ENCODE measurements at regions not wholly inside any gene's neighbourhood (a gene's known extent, or its start where the extent isn't known, plus 50 kb on each side); places are given as distances from the start of the nearest gene placed in this dataset.
A peak's percentile ranks its signal among the peaks of the same experiment; 100 is the strongest.

DNA sequence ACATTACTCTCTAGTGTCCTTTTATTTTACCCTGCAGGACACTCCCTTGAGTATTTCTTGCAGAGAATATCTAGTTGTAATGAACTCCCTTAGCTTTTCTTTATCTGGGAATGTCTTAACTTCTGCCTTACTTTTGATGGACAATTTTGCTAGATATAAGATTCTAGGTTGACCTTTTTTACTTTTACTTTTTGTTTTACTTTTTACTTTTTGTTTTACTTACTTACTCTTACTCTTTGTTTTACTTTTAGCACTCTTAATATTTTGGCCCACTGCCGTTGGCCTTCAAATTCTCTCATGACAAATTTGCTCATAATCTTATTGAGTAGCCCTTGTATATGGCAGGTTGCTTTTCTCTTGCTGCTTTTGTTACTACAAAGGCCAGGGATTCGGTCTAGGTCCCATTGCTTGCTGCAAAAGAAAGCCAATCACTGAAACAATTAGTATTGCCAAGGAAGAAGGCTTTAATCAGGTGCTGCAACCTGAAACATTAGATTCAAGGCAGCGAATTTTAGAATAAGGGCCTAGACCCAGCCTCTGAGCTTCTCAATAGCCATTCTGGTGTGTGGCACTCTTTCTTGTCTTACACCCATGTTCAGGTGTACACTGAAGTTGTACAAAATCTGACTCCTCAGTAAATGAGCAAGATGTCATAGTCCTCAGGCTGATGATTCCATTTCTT is 137.0 kb downstream of the TES start:
- Histone ChIP-seq H3K4me3 (ENCODE audit: low read depth in 1 of 2, low read length in 2 of 2) (no peak overlapping the region), H3K4me1 (ENCODE audit: insufficient read depth, low read length) (no peaks in the 10 kb centered on the region), H3K9ac (ENCODE audit: low read length) (no peak overlapping the region), H3K9me3 (ENCODE audit: low read length) (no peaks in the 10 kb centered on the region), H3K27me3 (ENCODE audit: control insufficient read depth in 1 of 2, insufficient read depth in 2 of 2, low read length in 2 of 2) (no peaks in the 10 kb centered on the region), H3K27ac (ENCODE audit: low read depth, low read length) (no peak overlapping the region), H3K36me3 (ENCODE audit: insufficient read depth, low read length) (no peaks in the 10 kb centered on the region)

DNA sequence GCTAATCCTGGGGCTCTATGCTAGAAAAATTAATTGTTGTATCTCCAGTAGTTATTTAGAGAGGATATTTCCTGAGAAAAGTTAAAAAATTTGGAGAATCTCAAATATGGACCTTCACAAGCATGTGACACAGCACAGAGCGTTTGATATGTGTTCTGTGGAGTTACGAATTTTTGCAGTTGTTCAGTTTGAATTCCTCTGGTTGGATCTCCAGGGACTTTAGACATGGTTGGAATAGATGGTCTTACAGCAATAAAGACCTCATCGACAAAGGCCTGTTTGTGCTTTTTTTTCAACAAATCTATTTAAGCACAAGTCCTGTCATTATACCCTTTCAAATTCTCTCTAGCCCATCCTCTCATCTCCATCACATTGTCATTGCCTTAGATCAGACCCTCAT is 138.0 kb downstream of the TES start:
- no peak overlapping the region for H3K4me3 ChIP-seq (ENCODE audit: low read depth in 1 of 2, low read length in 2 of 2)
- no peaks in the 10 kb centered on the region for H3K36me3 ChIP-seq (ENCODE audit: insufficient read depth, low read length)
- H3K9me3 ChIP-seq (ENCODE audit: low read length): no peaks in the 10 kb centered on the region
- H3K27ac ChIP-seq (ENCODE audit: low read depth, low read length): no peak overlapping the region
- H3K4me1 ChIP-seq (ENCODE audit: insufficient read depth, low read length): peaks cover 4% of the 10 kb centered on the region
- no peaks in the 10 kb centered on the region for H3K27me3 ChIP-seq (ENCODE audit: control insufficient read depth in 1 of 2, insufficient read depth in 2 of 2, low read length in 2 of 2)
- no peak overlapping the region for H3K9ac ChIP-seq (ENCODE audit: low read length)

DNA sequence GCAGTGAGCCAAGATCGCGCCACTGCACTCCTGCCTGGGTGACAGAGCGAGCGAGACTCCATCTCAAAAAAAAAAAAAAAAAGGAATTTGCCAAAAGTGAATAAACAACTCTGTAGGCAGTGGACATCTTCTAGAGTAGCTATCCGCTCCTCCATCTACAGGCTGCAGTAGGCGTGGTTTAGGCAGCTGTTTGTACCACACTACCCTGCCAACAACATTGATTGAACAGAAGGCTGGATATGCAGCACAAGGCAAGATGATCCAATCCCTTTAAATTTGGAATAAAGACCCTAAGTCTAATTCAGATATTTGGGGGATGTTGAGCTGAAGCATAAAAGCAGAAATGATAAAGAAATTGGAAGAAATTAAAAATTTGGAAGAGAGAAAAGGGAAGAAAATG is 141.6 kb downstream of the TES start:
- Histone ChIP-seq H3K27me3 (ENCODE audit: control insufficient read depth in 1 of 2, insufficient read depth in 2 of 2, low read length in 2 of 2) (no peaks in the 10 kb centered on the region), H3K27ac (ENCODE audit: low read depth, low read length) (no peak overlapping the region), H3K4me1 (ENCODE audit: insufficient read depth, low read length) (peaks cover 40% of the 10 kb centered on the region)

DNA sequence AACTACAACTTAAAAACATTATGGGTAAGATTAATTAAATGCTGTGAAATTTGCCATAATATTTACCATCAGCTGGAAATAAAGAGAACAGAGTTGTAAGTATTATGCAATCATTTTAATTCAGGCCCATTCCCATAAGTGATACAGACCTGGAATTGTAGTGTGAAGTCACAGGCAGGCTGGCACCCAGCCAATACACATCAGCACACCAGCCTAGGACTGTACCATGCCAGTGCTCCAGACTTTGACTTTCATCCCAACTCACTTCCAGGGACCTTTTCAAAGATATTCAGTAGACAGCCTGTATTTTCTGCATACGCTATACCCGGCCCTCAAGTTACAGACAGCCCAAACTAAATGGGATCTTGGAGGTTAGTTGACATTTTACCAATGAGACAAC is 143.3 kb downstream of the TES start:
- H3K9me3 ChIP-seq (ENCODE audit: low read length): no peaks in the 10 kb centered on the region
- no peak overlapping the region for H3K4me3 ChIP-seq (ENCODE audit: low read depth in 1 of 2, low read length in 2 of 2)
- peaks cover 53% of the 10 kb centered on the region for H3K4me1 ChIP-seq (ENCODE audit: insufficient read depth, low read length)
- H3K9ac ChIP-seq (ENCODE audit: low read length): no peak overlapping the region
- H3K36me3 ChIP-seq (ENCODE audit: insufficient read depth, low read length): no peaks in the 10 kb centered on the region
- H3K27me3 ChIP-seq (ENCODE audit: control insufficient read depth in 1 of 2, insufficient read depth in 2 of 2, low read length in 2 of 2): no peaks in the 10 kb centered on the region
- H3K27ac ChIP-seq (ENCODE audit: low read depth, low read length): peak overlapping the region; percentile 78

More for the DNA sequence above, 141.6 kb downstream of the TES start:
- Histone ChIP-seq H3K9me3 (ENCODE audit: low read length) (no peaks in the 10 kb centered on the region), H3K9ac (ENCODE audit: low read length) (no peak overlapping the region), H3K36me3 (ENCODE audit: insufficient read depth, low read length) (no peaks in the 10 kb centered on the region), H3K4me3 (ENCODE audit: low read depth in 1 of 2, low read length in 2 of 2) (no peak overlapping the region)

DNA sequence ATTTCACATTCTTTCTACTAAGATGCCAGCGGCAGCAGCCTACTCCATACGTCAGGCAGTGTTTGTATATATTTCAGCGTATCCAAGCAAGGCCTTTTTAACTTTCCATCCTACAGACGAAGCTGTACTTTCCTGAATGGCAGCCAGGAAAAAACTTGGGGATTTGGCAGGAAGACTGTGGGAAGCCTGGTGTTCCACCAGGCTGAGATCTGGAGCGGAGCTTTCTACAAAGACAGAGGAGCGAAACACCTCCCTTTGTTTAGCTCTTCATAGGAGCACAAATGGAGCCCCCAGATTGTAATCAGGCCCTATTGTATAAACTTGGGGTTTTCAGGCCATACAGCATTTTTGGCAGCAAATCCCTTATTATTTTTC is 143.8 kb downstream of the TES start:
- H3K27me3 ChIP-seq (ENCODE audit: control insufficient read depth in 1 of 2, insufficient read depth in 2 of 2, low read length in 2 of 2): no peaks in the 10 kb centered on the region
- peak overlapping the region in 1 of 2 donors; percentile 43 for H3K4me3 ChIP-seq (ENCODE audit: low read depth in 1 of 2, low read length in 2 of 2)
- H3K36me3 ChIP-seq (ENCODE audit: insufficient read depth, low read length): no peaks in the 10 kb centered on the region
- peak overlapping the region; percentile 78 for H3K27ac ChIP-seq (ENCODE audit: low read depth, low read length)
- H3K4me1 ChIP-seq (ENCODE audit: insufficient read depth, low read length): peaks cover 53% of the 10 kb centered on the region
- no peaks in the 10 kb centered on the region for H3K9me3 ChIP-seq (ENCODE audit: low read length)
- H3K9ac ChIP-seq (ENCODE audit: low read length): no peak overlapping the region

DNA sequence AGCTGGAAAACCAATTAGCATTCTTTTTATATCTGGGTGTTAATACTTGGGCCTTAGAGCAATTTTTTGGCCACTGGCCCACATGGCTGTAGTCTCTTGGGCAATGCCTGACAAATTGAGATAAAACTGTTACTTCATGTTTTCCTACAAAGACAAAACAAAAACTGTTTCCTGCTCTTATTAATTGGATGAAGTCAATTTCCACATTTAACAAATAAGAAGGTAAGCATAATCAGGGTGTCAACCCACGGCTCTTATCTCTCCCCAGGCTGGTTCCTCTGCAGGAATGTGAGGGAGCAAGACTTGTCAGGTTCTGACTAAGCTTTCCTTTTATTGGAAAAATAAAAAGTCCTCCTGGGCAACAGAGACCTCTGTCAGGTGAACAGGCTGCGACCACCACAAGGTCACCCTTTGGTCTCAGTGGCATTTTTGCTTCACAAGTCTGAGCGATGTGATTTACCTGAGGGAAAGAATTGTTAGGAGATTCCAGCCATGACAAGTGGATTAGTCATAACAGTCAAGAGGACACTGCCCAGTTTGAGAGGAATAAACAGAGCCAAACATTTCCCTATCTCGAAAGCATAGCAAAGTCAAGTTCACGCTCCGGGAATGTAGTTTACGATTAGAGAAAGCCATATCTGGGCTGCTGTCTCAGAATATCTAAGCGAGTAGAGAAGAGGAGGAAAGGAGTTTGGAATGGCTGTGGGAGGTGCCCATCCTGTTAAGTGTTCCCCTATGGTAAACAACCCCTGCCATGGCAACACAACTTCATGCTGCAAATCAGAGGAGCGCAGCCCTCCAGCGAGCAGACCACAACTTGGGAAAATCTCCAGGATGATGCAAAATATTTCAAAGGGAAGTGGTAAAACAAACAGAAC is 144.4 kb downstream of the TES start:
- peak overlapping the region; percentile 78 for H3K27ac ChIP-seq (ENCODE audit: low read depth, low read length)
- no peaks in the 10 kb centered on the region for H3K36me3 ChIP-seq (ENCODE audit: insufficient read depth, low read length)
- no peak overlapping the region for H3K9ac ChIP-seq (ENCODE audit: low read length)
- H3K4me3 ChIP-seq (ENCODE audit: low read depth in 1 of 2, low read length in 2 of 2): peak overlapping the region in 1 of 2 donors; percentile 43
- no peaks in the 10 kb centered on the region for H3K27me3 ChIP-seq (ENCODE audit: control insufficient read depth in 1 of 2, insufficient read depth in 2 of 2, low read length in 2 of 2)
- no peaks in the 10 kb centered on the region for H3K9me3 ChIP-seq (ENCODE audit: low read length)
- H3K4me1 ChIP-seq (ENCODE audit: insufficient read depth, low read length): peaks cover 53% of the 10 kb centered on the region

DNA sequence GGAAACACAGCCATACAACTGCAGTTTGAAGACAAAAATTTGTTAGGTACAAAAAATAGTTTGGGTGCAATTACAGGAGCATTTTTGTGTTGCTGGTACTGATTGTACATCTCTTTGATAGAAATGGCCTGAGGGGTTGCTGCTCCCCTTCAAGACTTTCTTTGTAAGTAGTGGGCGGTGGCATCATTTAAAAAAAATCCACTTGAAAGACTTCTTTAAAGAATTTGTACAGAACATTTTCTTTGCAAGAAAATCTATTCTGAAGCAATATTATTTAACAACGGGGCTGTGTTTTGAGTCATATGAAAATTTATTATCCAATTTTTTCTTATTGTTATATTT is 144.1 kb upstream of the CAV2 start:
- peak overlapping the region in 1 of 2 donors; percentile 43 for H3K4me3 ChIP-seq (ENCODE audit: low read depth in 1 of 2, low read length in 2 of 2)
- H3K9me3 ChIP-seq (ENCODE audit: low read length): no peaks in the 10 kb centered on the region
- no peaks in the 10 kb centered on the region for H3K27me3 ChIP-seq (ENCODE audit: control insufficient read depth in 1 of 2, insufficient read depth in 2 of 2, low read length in 2 of 2)
- H3K9ac ChIP-seq (ENCODE audit: low read length): no peak overlapping the region
- peak overlapping the region; percentile 78 for H3K27ac ChIP-seq (ENCODE audit: low read depth, low read length)
- no peaks in the 10 kb centered on the region for H3K36me3 ChIP-seq (ENCODE audit: insufficient read depth, low read length)
- H3K4me1 ChIP-seq (ENCODE audit: insufficient read depth, low read length): peaks cover 53% of the 10 kb centered on the region

DNA sequence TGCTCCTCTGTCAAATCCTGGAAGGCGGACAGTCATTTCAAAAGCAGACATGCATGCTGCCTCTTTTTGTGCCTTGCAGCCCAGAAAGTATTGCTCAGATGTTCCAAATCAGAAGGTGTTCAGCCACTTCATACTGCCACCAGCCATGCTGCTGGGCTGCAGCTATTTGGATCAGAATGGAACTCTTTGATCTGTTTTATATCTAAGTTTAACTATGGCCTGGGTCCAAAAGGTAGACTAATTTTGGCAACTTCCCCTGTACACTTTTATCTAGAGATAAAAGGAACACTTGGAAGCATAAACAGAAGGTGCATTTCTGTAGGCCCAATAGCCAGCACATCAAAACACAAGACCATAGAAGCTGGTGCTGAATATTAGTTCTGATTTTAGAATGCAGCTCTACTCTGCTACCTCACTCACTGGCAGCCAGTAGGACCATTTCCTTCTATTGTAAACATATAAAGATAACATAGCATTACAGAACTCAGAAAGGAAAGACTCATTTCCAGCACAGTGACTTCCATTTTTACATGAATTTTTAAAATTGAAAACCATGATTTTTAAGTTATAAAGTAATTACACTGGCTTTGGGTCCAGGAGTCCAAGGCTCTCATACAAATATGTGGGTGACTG is 143.1 kb upstream of the CAV2 start:
- Histone ChIP-seq H3K36me3 (ENCODE audit: insufficient read depth, low read length) (no peaks in the 10 kb centered on the region), H3K4me1 (ENCODE audit: insufficient read depth, low read length) (peaks cover 53% of the 10 kb centered on the region), H3K27ac (ENCODE audit: low read depth, low read length) (peak overlapping the region; percentile 78), H3K9me3 (ENCODE audit: low read length) (no peaks in the 10 kb centered on the region), H3K4me3 (ENCODE audit: low read depth in 1 of 2, low read length in 2 of 2) (no peak overlapping the region), H3K9ac (ENCODE audit: low read length) (no peak overlapping the region), H3K27me3 (ENCODE audit: control insufficient read depth in 1 of 2, insufficient read depth in 2 of 2, low read length in 2 of 2) (no peaks in the 10 kb centered on the region)

DNA sequence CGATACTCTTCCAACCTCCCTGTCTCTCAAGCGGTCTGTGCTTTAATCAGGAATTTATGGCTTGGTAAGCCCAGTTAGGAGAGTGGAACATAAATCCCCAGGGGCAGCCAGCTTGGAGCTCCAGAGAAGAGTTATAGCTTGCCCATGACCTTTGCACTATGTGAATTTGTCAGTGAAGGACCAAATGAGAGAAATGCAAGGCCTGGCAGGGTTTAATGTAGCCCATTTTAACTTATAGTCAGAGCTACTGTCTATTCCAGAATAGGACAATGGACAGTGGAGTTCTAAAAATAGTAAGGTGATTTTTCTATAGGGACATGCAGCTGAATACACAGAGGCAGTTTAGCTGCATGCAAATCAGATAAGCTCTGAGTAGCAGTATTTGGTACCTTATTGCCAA is 142.6 kb upstream of the CAV2 start:
- H3K4me1 ChIP-seq (ENCODE audit: insufficient read depth, low read length): peaks cover 53% of the 10 kb centered on the region

DNA sequence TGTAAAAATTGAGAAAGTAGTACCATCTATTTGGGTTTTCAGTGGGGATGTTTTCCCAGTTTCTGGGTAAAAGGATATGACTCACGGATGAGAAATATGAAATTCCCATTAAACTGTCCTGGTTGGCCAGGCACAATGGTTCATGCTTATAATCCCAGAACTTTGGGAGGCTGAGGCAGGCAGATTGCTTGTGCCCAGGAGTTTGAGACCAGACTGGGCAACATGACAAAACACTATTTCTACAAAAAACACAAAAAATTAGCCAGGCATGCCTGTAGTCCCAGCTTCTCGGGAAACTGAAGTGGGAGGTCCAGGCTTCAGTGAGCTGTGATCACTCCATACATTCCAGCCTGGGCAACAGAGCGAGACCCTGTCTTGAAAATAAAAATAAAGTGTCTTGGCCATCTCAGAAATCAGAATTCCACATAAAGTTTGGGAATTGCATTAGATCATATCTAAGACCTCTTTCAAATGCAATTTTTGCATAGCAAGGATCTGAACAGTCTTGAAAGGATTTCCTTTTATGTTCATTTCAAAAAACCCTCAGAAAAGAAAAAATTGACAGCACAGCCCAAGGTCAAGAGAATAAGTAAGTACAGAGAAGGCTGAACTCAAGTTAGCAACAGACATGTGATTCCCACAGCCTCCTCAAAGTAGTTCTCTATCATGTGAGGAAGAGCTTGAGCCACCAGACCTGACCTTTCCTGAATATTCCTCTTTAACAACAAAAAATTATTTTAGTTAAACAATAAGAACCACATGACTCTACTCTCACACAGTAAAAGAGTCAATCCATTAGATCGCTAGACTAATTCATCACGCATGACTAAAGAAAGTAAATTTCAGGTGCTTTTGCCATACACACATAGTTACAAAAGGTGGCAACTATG is 141.5 kb upstream of the CAV2 start:
- no peaks in the 10 kb centered on the region for H3K36me3 ChIP-seq (ENCODE audit: insufficient read depth, low read length)
- no peak overlapping the region for H3K4me3 ChIP-seq (ENCODE audit: low read depth in 1 of 2, low read length in 2 of 2)
- H3K27ac ChIP-seq (ENCODE audit: low read depth, low read length): no peak overlapping the region
- H3K9ac ChIP-seq (ENCODE audit: low read length): no peak overlapping the region
- no peaks in the 10 kb centered on the region for H3K27me3 ChIP-seq (ENCODE audit: control insufficient read depth in 1 of 2, insufficient read depth in 2 of 2, low read length in 2 of 2)
- no peaks in the 10 kb centered on the region for H3K9me3 ChIP-seq (ENCODE audit: low read length)
- peaks cover 53% of the 10 kb centered on the region for H3K4me1 ChIP-seq (ENCODE audit: insufficient read depth, low read length)

More for the DNA sequence above, 142.6 kb upstream of the CAV2 start:
- peak overlapping the region; percentile 78 for H3K27ac ChIP-seq (ENCODE audit: low read depth, low read length)
- no peaks in the 10 kb centered on the region for H3K36me3 ChIP-seq (ENCODE audit: insufficient read depth, low read length)
- no peak overlapping the region for H3K9ac ChIP-seq (ENCODE audit: low read length)
- H3K4me3 ChIP-seq (ENCODE audit: low read depth in 1 of 2, low read length in 2 of 2): no peak overlapping the region
- H3K9me3 ChIP-seq (ENCODE audit: low read length): no peaks in the 10 kb centered on the region
- H3K27me3 ChIP-seq (ENCODE audit: control insufficient read depth in 1 of 2, insufficient read depth in 2 of 2, low read length in 2 of 2): no peaks in the 10 kb centered on the region

DNA sequence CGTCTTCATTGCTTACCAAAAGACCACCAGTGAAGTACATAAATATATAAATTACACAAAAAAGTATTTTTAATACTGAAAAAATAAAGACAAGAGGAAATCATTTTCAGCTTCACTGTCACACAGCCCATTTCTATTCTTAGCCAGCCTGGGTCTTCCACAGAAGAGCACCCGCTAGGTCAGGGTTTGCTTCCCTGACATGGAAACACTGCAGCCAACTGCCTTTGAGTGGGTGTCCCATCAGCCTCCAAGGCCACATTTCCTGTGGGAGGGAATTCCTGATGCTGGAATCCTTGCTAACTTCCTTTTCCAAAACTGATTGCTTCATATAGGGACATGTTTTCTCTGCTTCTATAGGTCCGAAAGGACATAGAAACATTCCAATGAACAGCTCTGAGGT is 137.8 kb upstream of the CAV2 start:
- H3K36me3 ChIP-seq (ENCODE audit: insufficient read depth, low read length): no peaks in the 10 kb centered on the region
- H3K9me3 ChIP-seq (ENCODE audit: low read length): no peaks in the 10 kb centered on the region
- no peaks in the 10 kb centered on the region for H3K27me3 ChIP-seq (ENCODE audit: control insufficient read depth in 1 of 2, insufficient read depth in 2 of 2, low read length in 2 of 2)
- H3K27ac ChIP-seq (ENCODE audit: low read depth, low read length): no peak overlapping the region
- H3K9ac ChIP-seq (ENCODE audit: low read length): no peak overlapping the region
- H3K4me3 ChIP-seq (ENCODE audit: low read depth in 1 of 2, low read length in 2 of 2): no peak overlapping the region
- peaks cover 16% of the 10 kb centered on the region for H3K4me1 ChIP-seq (ENCODE audit: insufficient read depth, low read length)
